ENCODE measurements at regions not wholly inside any gene's neighbourhood (a gene's known extent, or its start where the extent isn't known, plus 50 kb on each side); places are given as distances from the start of the nearest gene placed in this dataset.

DNA sequence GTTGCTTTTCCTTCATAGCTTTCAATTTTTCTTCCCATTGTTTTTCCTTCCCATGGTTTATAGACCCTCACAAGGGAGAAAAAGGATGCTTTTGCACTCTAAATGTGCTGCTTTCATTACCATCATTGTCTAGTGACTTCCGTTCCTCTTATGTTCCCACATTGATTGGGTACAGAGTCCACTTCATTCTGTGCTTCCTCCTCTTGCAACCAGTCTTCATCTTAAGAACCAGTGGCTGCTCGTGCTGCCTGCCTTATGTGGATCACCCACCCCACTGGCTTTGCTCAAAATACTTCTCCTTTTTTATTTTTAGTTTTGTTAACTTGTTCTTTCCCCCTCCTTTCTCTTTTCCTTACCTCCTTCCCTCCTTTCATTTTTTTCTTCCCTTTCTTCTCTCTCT, 76.5 kb upstream of the BOD1L1 start:
- no peak overlapping the region for H3K4me2 ChIP-seq
- H3K4me3 ChIP-seq (ENCODE audit: low read depth in 2 of 2, low read length in 1 of 2) = no peak overlapping the region
- H3K4me1 ChIP-seq (ENCODE audit: control insufficient read depth in 1 of 2, insufficient read depth in 2 of 2, low read depth in 1 of 2, low read length in 1 of 2) = peaks cover 0 to 6% of the 10 kb centered on the region in 2 experiments; a peak in 1 of 4 replicates
- TF ChIP-seq TAF1 (IDR thresholded peaks at IDR 0.05; ENCODE audit: borderline replicate concordance, low read depth, low read length) (no peak), EP300 (IDR thresholded peaks at IDR 0.05; ENCODE audit: borderline replicate concordance in 1 of 2, low read depth in 1 of 2, low read length in 1 of 2) (no peak), EZH2phosphoT487 (IDR thresholded peaks at IDR 0.05; ENCODE audit: borderline replicate concordance, low read depth) (no peak), RFX5 (IDR thresholded peaks at IDR 0.05; ENCODE audit: low read length) (no peak), FOSL2 (IDR thresholded peaks at IDR 0.05; ENCODE audit: borderline replicate concordance, low read depth) (no peak)
- ChIA-PET POLR2A (no interaction called here), CTCF (no interaction called here)
- H3K79me2 ChIP-seq (ENCODE audit: insufficient read depth) = no peaks in the 10 kb centered on the region
- no peaks in the 10 kb centered on the region for H3K36me3 ChIP-seq (replicated peaks in 1 of 2; ENCODE audit: control insufficient read depth in 1 of 2, insufficient read depth in 2 of 2, low read length in 1 of 2)
- no peaks in the 10 kb centered on the region for H3K27me3 ChIP-seq (ENCODE audit: insufficient read depth)
- H4K20me1 ChIP-seq (ENCODE audit: insufficient read depth) = no peaks in the 10 kb centered on the region
- no peak overlapping the region for H3K9ac ChIP-seq
- H3K9me2 ChIP-seq = no peaks in the 10 kb centered on the region
- no peak overlapping the region for H2AFZ ChIP-seq (ENCODE audit: low read depth)
- H3K27ac ChIP-seq (ENCODE audit: low read depth in 2 of 2, low read length in 1 of 2) = no peak overlapping the region
- no peak for DNase-seq
- H3F3A ChIP-seq (replicated peaks; ENCODE audit: insufficient read depth) = no peaks in the 10 kb centered on the region
- WGBS (ENCODE audit: low lambda C conversion rate) = 43% methylated on average over 2 of the region's 2 CpGs
- H3K9me3 ChIP-seq = no peaks in the 10 kb centered on the region

DNA sequence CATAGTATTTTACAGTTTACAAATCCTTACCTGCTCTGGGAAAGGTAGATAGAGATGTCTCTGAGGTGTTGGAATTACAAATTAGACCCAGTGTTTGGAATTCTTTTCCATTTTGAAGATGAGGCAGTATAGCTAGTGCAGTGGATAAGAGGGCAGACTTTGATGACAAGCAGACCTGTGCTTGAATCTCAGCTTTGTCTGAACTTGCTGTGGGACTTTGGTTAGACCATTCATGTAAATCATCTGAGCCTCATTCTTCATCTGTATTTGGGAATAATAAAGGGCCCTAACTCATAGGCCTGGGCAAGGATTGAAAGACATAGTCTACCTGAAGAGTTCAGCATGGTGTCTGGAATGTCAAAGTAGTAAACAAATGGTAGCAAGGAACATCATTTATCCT, 77.2 kb upstream of the BOD1L1 start:
- TF ChIP-seq TEAD4 (IDR thresholded peaks at IDR 0.05; ENCODE audit: borderline replicate concordance, insufficient read depth) (no peak), SMC3 (IDR thresholded peaks at IDR 0.05; ENCODE audit: low read depth, low read length) (no peak), EZH2phosphoT487 (IDR thresholded peaks at IDR 0.05; ENCODE audit: borderline replicate concordance, low read depth) (no peak), CHD2 (IDR thresholded peaks at IDR 0.05; ENCODE audit: low read length, partially characterized antibody) (no peak), FOXJ3 (CRISPR knock-in tag; IDR thresholded peaks at IDR 0.05) (no peak), YY1 (IDR thresholded peaks at IDR 0.05; ENCODE audit: low read depth) (no peak), MEF2A (IDR thresholded peaks at IDR 0.05; ENCODE audit: borderline replicate concordance, low read depth) (no peak), SIN3A (IDR thresholded peaks at IDR 0.05; ENCODE audit: borderline replicate concordance, low read depth, low read length) (no peak), RXRA (IDR thresholded peaks at IDR 0.05; ENCODE audit: borderline replicate concordance, low read depth) (no peak), RCOR1 (IDR thresholded peaks at IDR 0.05; ENCODE audit: low read length) (no peak), RAD21 (IDR thresholded peaks at IDR 0.05; ENCODE audit: low read length) (no peak)
- TF ChIP-seq, protein P1, sequence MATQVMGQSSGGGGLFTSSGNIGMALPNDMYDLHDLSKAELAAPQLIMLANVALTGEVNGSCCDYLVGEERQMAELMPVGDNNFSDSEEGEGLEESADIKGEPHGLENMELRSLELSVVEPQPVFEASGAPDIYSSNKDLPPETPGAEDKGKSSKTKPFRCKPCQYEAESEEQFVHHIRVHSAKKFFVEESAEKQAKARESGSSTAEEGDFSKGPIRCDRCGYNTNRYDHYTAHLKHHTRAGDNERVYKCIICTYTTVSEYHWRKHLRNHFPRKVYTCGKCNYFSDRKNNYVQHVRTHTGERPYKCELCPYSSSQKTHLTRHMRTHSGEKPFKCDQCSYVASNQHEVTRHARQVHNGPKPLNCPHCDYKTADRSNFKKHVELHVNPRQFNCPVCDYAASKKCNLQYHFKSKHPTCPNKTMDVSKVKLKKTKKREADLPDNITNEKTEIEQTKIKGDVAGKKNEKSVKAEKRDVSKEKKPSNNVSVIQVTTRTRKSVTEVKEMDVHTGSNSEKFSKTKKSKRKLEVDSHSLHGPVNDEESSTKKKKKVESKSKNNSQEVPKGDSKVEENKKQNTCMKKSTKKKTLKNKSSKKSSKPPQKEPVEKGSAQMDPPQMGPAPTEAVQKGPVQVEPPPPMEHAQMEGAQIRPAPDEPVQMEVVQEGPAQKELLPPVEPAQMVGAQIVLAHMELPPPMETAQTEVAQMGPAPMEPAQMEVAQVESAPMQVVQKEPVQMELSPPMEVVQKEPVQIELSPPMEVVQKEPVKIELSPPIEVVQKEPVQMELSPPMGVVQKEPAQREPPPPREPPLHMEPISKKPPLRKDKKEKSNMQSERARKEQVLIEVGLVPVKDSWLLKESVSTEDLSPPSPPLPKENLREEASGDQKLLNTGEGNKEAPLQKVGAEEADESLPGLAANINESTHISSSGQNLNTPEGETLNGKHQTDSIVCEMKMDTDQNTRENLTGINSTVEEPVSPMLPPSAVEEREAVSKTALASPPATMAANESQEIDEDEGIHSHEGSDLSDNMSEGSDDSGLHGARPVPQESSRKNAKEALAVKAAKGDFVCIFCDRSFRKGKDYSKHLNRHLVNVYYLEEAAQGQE (IDR thresholded peaks at IDR 0.05; ENCODE audit: low read depth, low read length) = no peak
- TF ChIP-seq, protein P2, sequence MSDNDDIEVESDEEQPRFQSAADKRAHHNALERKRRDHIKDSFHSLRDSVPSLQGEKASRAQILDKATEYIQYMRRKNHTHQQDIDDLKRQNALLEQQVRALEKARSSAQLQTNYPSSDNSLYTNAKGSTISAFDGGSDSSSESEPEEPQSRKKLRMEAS (IDR thresholded peaks at IDR 0.05; ENCODE audit: low read depth) = no peak
- ChIA-PET CTCF (no interaction called here), POLR2A (no interaction called here)
- no peak overlapping the region for H3K4me2 ChIP-seq
- H3K4me1 ChIP-seq (ENCODE audit: control insufficient read depth in 1 of 2, insufficient read depth in 2 of 2, low read depth in 1 of 2, low read length in 1 of 2) = peaks cover 0 to 6% of the 10 kb centered on the region in 2 experiments; a peak in 1 of 4 replicates
- no peaks in the 10 kb centered on the region for H3K27me3 ChIP-seq (ENCODE audit: insufficient read depth)
- H3F3A ChIP-seq (replicated peaks; ENCODE audit: insufficient read depth) = no peaks in the 10 kb centered on the region
- H3K9me2 ChIP-seq = no peaks in the 10 kb centered on the region
- no peaks in the 10 kb centered on the region for H4K20me1 ChIP-seq (ENCODE audit: insufficient read depth)
- H3K4me3 ChIP-seq (ENCODE audit: low read depth in 2 of 2, low read length in 1 of 2) = no peak overlapping the region
- H2AFZ ChIP-seq (ENCODE audit: low read depth) = no peak overlapping the region
- no peaks in the 10 kb centered on the region for H3K9me3 ChIP-seq
- H3K9ac ChIP-seq = no peak overlapping the region
- DNase-seq = no peak
- H3K36me3 ChIP-seq (replicated peaks in 1 of 2; ENCODE audit: control insufficient read depth in 1 of 2, insufficient read depth in 2 of 2, low read length in 1 of 2) = no peaks in the 10 kb centered on the region
- no peaks in the 10 kb centered on the region for H3K79me2 ChIP-seq (ENCODE audit: insufficient read depth)
- H3K27ac ChIP-seq (ENCODE audit: low read depth in 2 of 2, low read length in 1 of 2) = no peak overlapping the region

Data from SK-N-SH (cell line).